Mesenteric fat pad (tissue), 1 donor: ENCODE measurements at regions not wholly inside any gene's neighbourhood (a gene's known extent, or its start where the extent isn't known, plus 50 kb on each side); places are given as distances from the start of the nearest gene placed in this dataset.

ENCODE experiments used
- DNase-seq: peaks from one replicate; pipeline ENCODE4 v3.0.0-alpha.2; 2020; ENCODE audit warnings: low spot score
- donor health status: DM: yes; HTN: yes; CAD: no.

GRCh38 chr13:111844222-111844671, 222.7 kb upstream of the SOX1 start:
- DNase-seq, result no peak

GRCh38 chr13:111844682-111845081, 222.3 kb upstream of the SOX1 start:
- DNase-seq, result no peak

- DNase-seq, result no peak
These were observed 221.2 kb upstream of the SOX1 start for GRCh38 chr13:111845621-111846351.

GRCh38 chr13:111846391-111847159, 220.4 kb upstream of the SOX1 start:
- no peak for DNase-seq

- DNase-seq, result no peak
These were observed 219.0 kb upstream of the SOX1 start for GRCh38 chr13:111847964-111848363.

- no peak for DNase-seq
These were observed 216.5 kb upstream of the SOX1 start for GRCh38 chr13:111850458-111850857.

GRCh38 chr13:111850976-111851375, 216.0 kb upstream of the SOX1 start:
- DNase-seq, result no peak

GRCh38 chr13:111852725-111853518, 214.0 kb upstream of the SOX1 start:
- DNase-seq, result no peak

GRCh38 chr13:111853721-111854120, 213.2 kb upstream of the SOX1 start:
- no peak for DNase-seq

- DNase-seq, result no peak
These were observed 212.5 kb upstream of the SOX1 start for GRCh38 chr13:111854403-111854802.

- DNase-seq, result no peak
These were observed 211.8 kb upstream of the SOX1 start for GRCh38 chr13:111855191-111855590.

GRCh38 chr13:111855786-111856185, 211.2 kb upstream of the SOX1 start:
- no peak for DNase-seq

- DNase-seq, result no peak
These were observed 210.4 kb upstream of the SOX1 start for GRCh38 chr13:111856571-111856970.

GRCh38 chr13:111857336-111857735, 209.6 kb upstream of the SOX1 start:
- DNase-seq, result no peak

- no peak for DNase-seq
These were observed 208.9 kb upstream of the SOX1 start for GRCh38 chr13:111857846-111858560.

- no peak for DNase-seq
These were observed 208.4 kb upstream of the SOX1 start for GRCh38 chr13:111858571-111858970.

- DNase-seq, result no peak
These were observed 207.4 kb upstream of the SOX1 start for GRCh38 chr13:111859354-111860230.

GRCh38 chr13:111860231-111860552, 206.8 kb upstream of the SOX1 start:
- DNase-seq, result no peak

- DNase-seq, result no peak
These were observed 205.6 kb upstream of the SOX1 start for GRCh38 chr13:111861319-111861718.

- DNase-seq, result no peak
These were observed 205.1 kb upstream of the SOX1 start for GRCh38 chr13:111861766-111862366.
